GM18867 (cell line): ENCODE measurements at regions not wholly inside any gene's neighbourhood (a gene's known extent, or its start where the extent isn't known, plus 50 kb on each side); places are given as distances from the start of the nearest gene placed in this dataset.

Source experiments
- ATAC-seq: cut with Tn5 transposase; IDR thresholded peaks from one replicate; pipeline ENCODE4 v1.9.1; 2021; ENCODE audit warnings: mild to moderate bottlenecking, moderate library complexity; ENCODE audit not compliant: unreplicated experiment

- no peak for ATAC-seq
Observed at GRCh38 chr1:195584870-195585624, 1023.2 kb downstream of the KCNT2 start.

DNA sequence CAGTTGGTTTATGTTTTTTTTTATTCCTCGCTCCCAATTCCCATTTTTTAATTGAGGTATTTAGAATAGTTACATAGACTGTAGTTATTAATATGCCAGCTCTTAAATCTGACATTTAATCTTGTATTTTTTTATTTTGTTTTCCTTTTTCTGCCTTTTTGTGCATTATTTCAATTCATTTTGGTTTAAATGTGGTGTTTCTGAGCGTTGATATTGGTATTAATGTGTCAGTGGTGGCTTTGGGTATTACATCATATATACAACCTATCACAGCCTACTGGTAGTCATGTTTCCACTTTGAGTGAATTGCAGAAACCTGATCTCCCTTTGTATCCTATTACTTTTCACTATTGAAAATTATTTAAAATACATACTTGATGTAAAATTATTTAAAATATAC is 1027.3 kb downstream of the KCNT2 start:
- ATAC-seq = peak; percentile 58

GRCh38 chr1:195577748-195578147 is 1030.5 kb downstream of the KCNT2 start:
- no peak for ATAC-seq

- ATAC-seq = no peak
Observed at GRCh38 chr1:195576641-195577040, 1031.6 kb downstream of the KCNT2 start.

DNA sequence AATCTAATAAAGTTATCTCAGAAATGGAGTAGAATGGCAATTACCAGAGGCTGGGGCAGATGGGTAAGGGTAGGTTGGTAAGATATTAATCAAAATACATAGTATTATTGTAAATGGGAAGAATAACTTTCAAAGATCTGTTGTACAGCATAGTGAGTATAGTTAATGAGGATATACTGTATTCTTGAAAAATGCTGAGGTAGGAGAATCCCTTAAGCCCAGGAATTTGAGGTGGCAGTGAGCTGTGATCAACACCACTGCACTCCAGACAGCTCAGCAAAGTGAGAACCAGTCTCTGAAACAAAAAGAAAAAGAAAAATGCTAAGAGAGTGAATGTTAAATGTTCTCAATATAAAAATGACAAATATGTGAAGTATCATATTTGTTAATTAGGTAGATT is 1033.7 kb downstream of the KCNT2 start:
- no peak for ATAC-seq

GRCh38 chr1:195569934-195570333 is 1038.3 kb downstream of the KCNT2 start:
- ATAC-seq = no peak

DNA sequence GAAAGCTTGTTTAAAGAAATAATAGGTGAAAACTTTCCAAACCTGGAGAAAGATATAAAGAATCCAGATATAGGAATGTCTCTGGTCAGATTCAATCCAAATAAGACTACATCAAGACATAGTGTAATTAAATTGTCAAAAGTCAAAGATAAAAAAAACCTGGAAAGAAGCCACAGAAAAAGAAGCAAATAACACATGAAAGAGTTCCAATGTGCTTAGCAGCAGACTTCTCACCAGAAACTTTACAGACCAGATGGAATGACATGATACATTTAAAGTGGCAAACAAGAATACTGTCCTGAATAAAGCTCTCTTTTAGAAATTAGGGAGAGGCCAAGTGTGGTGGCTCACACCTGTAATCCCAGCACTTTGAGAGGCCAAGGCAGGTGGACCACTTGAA is 1039.9 kb downstream of the KCNT2 start:
- ATAC-seq = no peak

- no peak for ATAC-seq
Observed at GRCh38 chr1:195562074-195562473, 1046.2 kb downstream of the KCNT2 start.

DNA sequence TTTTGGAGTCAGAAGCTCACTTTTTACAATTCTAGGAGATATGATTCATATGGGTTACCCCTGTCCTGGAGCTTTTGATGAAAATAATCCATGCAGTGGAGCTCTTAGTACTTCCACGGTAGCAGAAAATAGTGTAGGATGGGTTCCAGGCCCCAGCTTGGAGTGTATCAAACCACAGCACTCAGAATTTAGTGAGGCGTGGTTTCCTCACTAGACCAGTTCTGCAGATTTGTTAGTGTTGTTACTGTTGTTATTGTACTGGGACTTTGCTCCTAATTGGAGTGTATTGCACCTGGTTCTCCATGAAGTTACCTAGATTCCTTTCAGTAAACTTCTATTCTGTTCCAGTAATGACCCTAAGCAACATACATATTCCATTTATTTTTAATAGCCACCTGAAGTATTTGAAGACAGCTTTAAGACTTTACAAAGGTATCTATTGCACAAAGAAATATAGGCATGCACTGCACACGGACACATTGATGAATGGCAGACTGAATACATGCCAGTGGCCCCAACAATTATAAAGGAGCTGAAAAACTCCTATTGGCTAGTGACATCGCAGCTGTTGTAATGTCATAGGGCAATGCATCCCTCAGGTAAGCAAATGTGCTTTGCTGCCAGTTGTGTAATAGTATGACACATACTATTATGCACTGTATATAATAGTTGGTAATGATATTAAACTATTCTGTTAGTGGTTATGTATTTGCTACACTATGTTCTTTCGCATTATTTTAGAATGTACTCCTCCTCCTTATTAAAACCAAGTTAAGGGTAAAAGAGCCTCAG is 1058.0 kb downstream of the KCNT2 start:
- ATAC-seq = no peak

DNA sequence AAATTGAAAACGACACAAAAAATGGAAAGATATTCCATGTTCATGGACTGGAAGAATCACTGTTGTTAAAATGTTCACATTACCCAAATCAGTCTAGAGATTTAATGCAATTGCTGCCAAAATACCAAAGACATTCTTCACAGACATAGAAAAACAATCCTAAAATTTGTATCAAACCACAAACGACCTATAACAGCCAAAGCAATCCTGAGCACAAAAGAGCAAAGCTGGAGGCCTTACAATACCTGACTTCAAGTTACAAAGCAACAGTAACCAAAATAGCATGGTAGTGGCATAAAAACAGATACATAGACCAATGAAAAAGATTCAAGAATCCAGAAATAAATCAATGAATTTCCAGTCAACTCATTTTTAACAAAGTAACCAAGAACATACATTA is 1077.3 kb downstream of the KCNT2 start:
- ATAC-seq = no peak

- ATAC-seq = peak; percentile 66
Observed at GRCh38 chr1:195529881-195530280, 1078.4 kb downstream of the KCNT2 start.

GRCh38 chr1:195520757-195521156 is 1087.5 kb downstream of the KCNT2 start:
- ATAC-seq = peak; percentile 88

GRCh38 chr1:195516036-195516435 is 1092.2 kb downstream of the KCNT2 start:
- no peak for ATAC-seq

DNA sequence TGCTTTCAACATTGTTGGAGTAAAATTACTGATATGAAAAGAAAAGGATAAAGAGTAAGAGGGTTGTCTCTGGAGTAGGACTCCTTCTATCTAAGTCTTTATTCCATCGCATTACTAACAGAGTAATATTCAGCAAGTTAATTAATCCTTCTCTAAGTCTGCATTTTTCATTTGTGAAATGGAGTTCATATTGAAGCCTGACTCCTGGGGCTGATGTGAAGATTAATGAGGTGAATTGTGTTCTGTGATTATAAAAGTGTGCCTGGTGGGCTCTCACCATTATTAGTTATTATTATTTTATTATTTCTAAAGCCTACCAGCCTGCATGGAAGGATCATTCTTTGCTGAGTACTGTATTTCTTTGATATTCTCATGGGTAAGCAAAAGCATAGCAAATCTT is 1096.7 kb downstream of the KCNT2 start:
- ATAC-seq = no peak

DNA sequence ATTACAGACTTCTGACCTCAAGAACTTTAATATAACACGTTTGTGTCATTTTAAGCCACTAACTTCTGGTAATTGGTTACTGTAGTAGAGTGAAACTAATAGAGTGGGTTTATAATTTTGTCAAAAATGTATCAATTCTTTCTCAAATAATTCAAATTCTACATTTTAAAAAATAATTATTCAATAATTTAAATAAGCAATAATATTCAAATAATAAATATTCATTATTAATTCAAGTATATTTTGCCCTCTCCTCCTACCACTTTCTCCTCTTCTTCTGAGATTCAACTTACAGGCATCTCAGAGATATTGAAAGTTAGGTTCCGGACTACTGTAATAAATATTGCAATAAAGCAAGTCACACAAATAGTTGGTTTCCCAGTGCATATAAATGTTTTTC is 1107.1 kb downstream of the KCNT2 start:
- no peak for ATAC-seq

- peak; percentile 56 for ATAC-seq
Observed at GRCh38 chr1:195495720-195496635, 1112.3 kb downstream of the KCNT2 start.

DNA sequence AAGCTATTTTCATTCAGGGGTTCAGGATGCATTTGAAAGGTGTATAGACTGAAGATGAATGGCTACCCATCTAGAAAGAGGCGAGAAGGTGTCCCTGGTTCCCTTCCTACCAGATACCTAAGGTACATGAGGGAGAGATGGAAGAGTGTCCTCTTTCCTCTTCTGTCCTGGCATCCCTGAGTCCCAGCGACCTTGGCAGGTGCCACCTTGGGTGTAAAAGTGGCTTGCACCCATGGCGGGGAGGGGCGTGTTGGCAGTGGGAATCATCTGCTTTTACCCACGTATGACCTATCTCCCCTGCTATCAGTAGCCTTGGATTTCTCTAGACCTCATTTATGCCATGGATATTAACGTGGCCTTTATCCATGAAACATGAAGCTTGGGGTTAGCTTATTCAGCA is 1126.1 kb downstream of the KCNT2 start:
- ATAC-seq = no peak

- ATAC-seq = no peak
Observed at GRCh38 chr1:195481293-195481692, 1126.9 kb downstream of the KCNT2 start.

GRCh38 chr1:195475568-195475967 is 1132.7 kb downstream of the KCNT2 start:
- no peak for ATAC-seq

DNA sequence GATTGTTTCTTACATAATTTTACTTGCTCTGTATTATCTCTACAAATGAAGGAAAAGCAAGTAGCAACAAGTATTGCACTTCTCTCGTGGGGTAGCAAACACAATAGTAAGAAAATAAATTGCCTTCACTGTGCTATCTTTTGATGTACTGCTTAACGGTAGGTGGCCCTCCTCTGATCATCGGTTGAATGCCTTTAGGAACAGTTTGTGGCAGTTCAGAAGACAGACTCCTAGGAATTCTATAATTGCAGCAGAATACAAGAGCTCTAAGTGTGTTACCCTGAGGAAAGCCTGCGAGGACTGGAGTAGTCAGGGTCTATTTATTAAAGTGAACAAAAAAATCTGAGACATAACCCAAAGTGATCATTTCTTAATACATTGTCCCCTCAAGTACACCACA is 1135.9 kb downstream of the KCNT2 start:
- ATAC-seq = no peak

- ATAC-seq = no peak
Observed at GRCh38 chr1:195466639-195467038, 1141.6 kb downstream of the KCNT2 start.
